Spinal cord (tissue), 9 donors: ENCODE measurements at regions not wholly inside any gene's neighbourhood (a gene's known extent, or its start where the extent isn't known, plus 50 kb on each side); places are given as distances from the start of the nearest gene placed in this dataset.
A peak's percentile ranks its signal among the peaks of the same experiment; 100 is the strongest.

ENCODE experiments used
- DNase-seq, 6 donors: peaks; one replicate each; pipeline versions ENCODE4 v3.0.0 to v3.0.0-alpha.2; 2013 to 2015; ENCODE audit warnings: low spot score in 6 of 6, low read depth in 4 of 6
- H3K27ac ChIP-seq: one replicate; pipeline ENCODE4 v1.5.1; 2013; ENCODE audit warnings: low read depth, low read length, control low read depth
- H3K27me3 ChIP-seq: one replicate; pipeline ENCODE4 v1.6.1; 2013; ENCODE audit warnings: low read length; ENCODE audit not compliant: control insufficient read depth, insufficient read depth
- H3K36me3 ChIP-seq: one replicate; pipeline ENCODE4 v1.6.1; 2013; ENCODE audit warnings: low read length; ENCODE audit not compliant: control insufficient read depth, insufficient read depth
- H3K4me1 ChIP-seq: one replicate; pipeline ENCODE4 v1.6.1; 2013; ENCODE audit warnings: low read length; ENCODE audit not compliant: control insufficient read depth, insufficient read depth
- H3K4me3 ChIP-seq: one replicate; pipeline ENCODE4 v1.5.1; 2013; ENCODE audit warnings: low read depth, low read length, control low read depth
- H3K9me3 ChIP-seq: one replicate; pipeline ENCODE4 v1.6.1; 2013; ENCODE audit warnings: low read length; ENCODE audit not compliant: control insufficient read depth, insufficient read depth
- WGBS: methylation state at CpG from one replicate; pipeline ENCODE4 v1.1.5; 2013; ENCODE audit warnings: missing lambda C conversion rate; ENCODE audit not compliant: insufficient coverage; 5-methylcytosine and 5-hydroxymethylcytosine counted together
- donor health status: healthy.

GRCh38 chr1:38420666-38421065 lies 374.1 kb upstream of the POU3F1 start:
- no peak for DNase-seq
- Histone ChIP-seq H3K27ac (no peak overlapping the region), H3K4me3 (no peak overlapping the region), H3K27me3 (no peaks in the 10 kb centered on the region), H3K9me3 (no peaks in the 10 kb centered on the region), H3K4me1 (peaks cover 12% of the 10 kb centered on the region), H3K36me3 (no peaks in the 10 kb centered on the region)
- 68% methylated on average over 4 of the region's 4 CpGs for WGBS

GRCh38 chr1:38418195-38419030 lies 371.8 kb upstream of the POU3F1 start:
- H3K27ac ChIP-seq: no peak overlapping the region

GRCh38 chr1:38403667-38404066 lies 357.1 kb upstream of the POU3F1 start:
- 84% methylated on average over 2 of the region's 2 CpGs for WGBS

More at GRCh38 chr1:38418195-38419030, 371.8 kb upstream of the POU3F1 start:
- Histone ChIP-seq H3K27me3 (no peaks in the 10 kb centered on the region), H3K4me1 (peaks cover 12% of the 10 kb centered on the region), H3K36me3 (no peaks in the 10 kb centered on the region), H3K4me3 (no peak overlapping the region), H3K9me3 (no peaks in the 10 kb centered on the region)
- DNase-seq: peak in 5 of 6 donors; percentile 45 to 91 (median 54)
- 42% methylated on average over 6 of the region's 9 CpGs for whole genome bisulfite sequencing

GRCh38 chr1:38402230-38402815 lies 355.7 kb upstream of the POU3F1 start:
- no peak for DNase-seq
- WGBS: no CpG with 5 or more reads among the region's 2 CpGs
- H3K4me1 ChIP-seq: no peaks in the 10 kb centered on the region

More at GRCh38 chr1:38403667-38404066, 357.1 kb upstream of the POU3F1 start:
- Histone ChIP-seq H3K4me3 (no peak overlapping the region), H3K27me3 (no peaks in the 10 kb centered on the region), H3K27ac (no peak overlapping the region), H3K36me3 (no peaks in the 10 kb centered on the region), H3K9me3 (peaks cover 3% of the 10 kb centered on the region), H3K4me1 (no peaks in the 10 kb centered on the region)
- no peak for DNase-seq

GRCh38 chr1:38396606-38397005 lies 350.0 kb upstream of the POU3F1 start:
- no peak for DNase-seq
- no peak overlapping the region for H3K4me3 ChIP-seq
- no peak overlapping the region for H3K27ac ChIP-seq
- WGBS: no CpG with 5 or more reads among the region's 1 CpG
- no peaks in the 10 kb centered on the region for H3K4me1 ChIP-seq
- peaks cover 2% of the 10 kb centered on the region for H3K9me3 ChIP-seq
- H3K27me3 ChIP-seq: no peaks in the 10 kb centered on the region
- no peaks in the 10 kb centered on the region for H3K36me3 ChIP-seq

More at GRCh38 chr1:38402230-38402815, 355.7 kb upstream of the POU3F1 start:
- Histone ChIP-seq H3K27ac (no peak overlapping the region), H3K27me3 (no peaks in the 10 kb centered on the region), H3K4me3 (no peak overlapping the region), H3K9me3 (peaks cover 3% of the 10 kb centered on the region), H3K36me3 (no peaks in the 10 kb centered on the region)

GRCh38 chr1:38394303-38394702 lies 347.7 kb upstream of the POU3F1 start:
- Histone ChIP-seq H3K4me3 (no peak overlapping the region), H3K9me3 (peaks cover 2% of the 10 kb centered on the region), H3K4me1 (no peaks in the 10 kb centered on the region), H3K27ac (no peak overlapping the region), H3K27me3 (no peaks in the 10 kb centered on the region), H3K36me3 (no peaks in the 10 kb centered on the region)
- no peak for DNase-seq

- Histone ChIP-seq H3K27me3 (no peaks in the 10 kb centered on the region), H3K4me1 (no peaks in the 10 kb centered on the region), H3K36me3 (no peaks in the 10 kb centered on the region), H3K4me3 (no peak overlapping the region), H3K9me3 (peaks cover 2% of the 10 kb centered on the region), H3K27ac (no peak overlapping the region)
- DNase-seq: no peak
- WGBS: no CpG with 5 or more reads among the region's 2 CpGs
Measured at GRCh38 chr1:38392861-38393260, 346.3 kb upstream of the POU3F1 start.

GRCh38 chr1:38381256-38381655 lies 334.7 kb upstream of the POU3F1 start:
- DNase-seq: peak in 1 of 6 donors; percentile 23
- Histone ChIP-seq H3K27me3 (no peaks in the 10 kb centered on the region), H3K27ac (no peak overlapping the region), H3K4me3 (no peak overlapping the region), H3K36me3 (no peaks in the 10 kb centered on the region), H3K4me1 (no peaks in the 10 kb centered on the region), H3K9me3 (no peaks in the 10 kb centered on the region)
- WGBS: no CpG with 5 or more reads among the region's 8 CpGs

- DNase-seq: no peak
Measured at GRCh38 chr1:38376577-38376976, 330.0 kb upstream of the POU3F1 start.

GRCh38 chr1:38375035-38375434 lies 328.4 kb upstream of the POU3F1 start:
- Histone ChIP-seq H3K4me3 (no peak overlapping the region), H3K4me1 (no peaks in the 10 kb centered on the region), H3K27me3 (peaks cover 7% of the 10 kb centered on the region), H3K36me3 (no peaks in the 10 kb centered on the region), H3K9me3 (peaks cover 6% of the 10 kb centered on the region), H3K27ac (no peak overlapping the region)
- DNase-seq: no peak
- no CpG with 5 or more reads among the region's 1 CpG for WGBS

More at GRCh38 chr1:38376577-38376976, 330.0 kb upstream of the POU3F1 start:
- no peaks in the 10 kb centered on the region for H3K4me1 ChIP-seq
- H3K36me3 ChIP-seq: no peaks in the 10 kb centered on the region
- H3K9me3 ChIP-seq: peaks cover 6% of the 10 kb centered on the region
- no CpG with 5 or more reads among the region's 2 CpGs for WGBS
- H3K27ac ChIP-seq: no peak overlapping the region
- no peaks in the 10 kb centered on the region for H3K27me3 ChIP-seq
- H3K4me3 ChIP-seq: no peak overlapping the region
